CD14-positive monocyte (primary cell): ENCODE measurements at regions not wholly inside any gene's neighbourhood (a gene's known extent, or its start where the extent isn't known, plus 50 kb on each side); places are given as distances from the start of the nearest gene placed in this dataset.

Experiments used
- DNase-seq, 3 donors: peaks; one replicate each; pipeline ENCODE4 v3.0.0-alpha.2; 2011 to 2022
- H2AFZ ChIP-seq: 2 replicates; pipeline ENCODE4 v1.6.0; 2012; ENCODE audit warnings: mild to moderate bottlenecking, low read depth, low read length, inconsistent platforms; ENCODE audit not compliant: insufficient read depth, poor library complexity, severe bottlenecking
- H3K27ac ChIP-seq, 2 donors: 1 replicate in 1 of 2; 2 replicates in 1 of 2; pipeline ENCODE4 v1.5.1; 2012 to 2013; ENCODE audit warnings: low read length in 2 of 2, control low read depth in 1 of 2, inconsistent platforms in 1 of 2, low read depth in 1 of 2, mild to moderate bottlenecking in 1 of 2
- H3K27me3 ChIP-seq, 2 donors: one replicate each; pipeline versions ENCODE4 v1.6.0 to v1.6.1; 2011 to 2013; ENCODE audit warnings: low read length in 2 of 2; ENCODE audit not compliant: control insufficient read depth in 2 of 2, insufficient read depth in 2 of 2
- H3K36me3 ChIP-seq, 2 donors: replicated peaks in 1 of 2; 1 replicate in 1 of 2; 2 replicates in 1 of 2; pipeline versions ENCODE4 v1.5.1 to v1.6.1; 2012 to 2013; ENCODE audit warnings: low read length in 2 of 2, control low read depth in 1 of 2, inconsistent platforms in 1 of 2, mild to moderate bottlenecking in 1 of 2; ENCODE audit not compliant: insufficient read depth in 2 of 2, control insufficient read depth in 1 of 2
- H3K4me1 ChIP-seq, 2 donors: 1 replicate in 1 of 2; 2 replicates in 1 of 2; pipeline versions ENCODE4 v1.5.1 to v1.6.1; 2012 to 2013; ENCODE audit warnings: low read length in 2 of 2, control low read depth in 1 of 2, inconsistent platforms in 1 of 2, mild to moderate bottlenecking in 1 of 2, moderate library complexity in 1 of 2; ENCODE audit not compliant: insufficient read depth in 2 of 2, control insufficient read depth in 1 of 2
- H3K4me2 ChIP-seq: replicated peaks from 2 replicates; pipeline ENCODE3; 2012; ENCODE audit warnings: low read length, moderate library complexity, mild to moderate bottlenecking; ENCODE audit not compliant: poor library complexity, severe bottlenecking; ENCODE audit errors: extremely low read depth
- H3K4me3 ChIP-seq, 3 experiments: fragments of 200-600 bp in 1 of 3; sonication (generic) in 1 of 3; replicated peaks in 1 of 3; 1 replicate in 2 of 3; 2 replicates in 1 of 3; pipeline ENCODE4 v1.5.1; 2011 to 2013; ENCODE audit warnings: low read length in 3 of 3, mild to moderate bottlenecking in 3 of 3, control low read depth in 2 of 3, low read depth in 2 of 3, inconsistent platforms in 1 of 3, moderate library complexity in 1 of 3
- H3K79me2 ChIP-seq: 2 replicates; pipeline ENCODE4 v1.6.0; 2012; ENCODE audit warnings: mild to moderate bottlenecking, control low read depth, inconsistent platforms, low read length, moderate library complexity; ENCODE audit not compliant: insufficient read depth
- H3K9ac ChIP-seq: 2 replicates; pipeline ENCODE4 v1.6.0; 2017; ENCODE audit warnings: low read length, mild to moderate bottlenecking; ENCODE audit not compliant: insufficient read depth, poor library complexity, severe bottlenecking
- H3K9me3 ChIP-seq, 2 donors: replicated peaks in 1 of 2; 1 replicate in 1 of 2; 2 replicates in 1 of 2; pipeline versions ENCODE4 v1.5.1 to v1.6.1; 2012 to 2013; ENCODE audit warnings: low read length in 2 of 2, control low read depth in 1 of 2; ENCODE audit not compliant: control insufficient read depth in 1 of 2, insufficient read depth in 1 of 2
- H4K20me1 ChIP-seq: 2 replicates; pipeline ENCODE4 v1.6.0; 2012; ENCODE audit warnings: mild to moderate bottlenecking, low read length, control low read depth, moderate library complexity; ENCODE audit not compliant: insufficient read depth
- H3K27ac Mint-ChIP-seq, 7 donors: one replicate each; pipeline ENCODE4 v1.8.0; 2020; ENCODE audit warnings: mild to moderate bottlenecking in 7 of 7, mixed read lengths in 7 of 7, moderate library complexity in 6 of 7, inconsistent platforms in 2 of 7
- H3K27me3 Mint-ChIP-seq, 3 donors: one replicate each; pipeline ENCODE4 v1.8.0; 2021 to 2022; ENCODE audit warnings: low read depth in 3 of 3, mild to moderate bottlenecking in 3 of 3, mixed read lengths in 3 of 3, moderate library complexity in 3 of 3, inconsistent platforms in 1 of 3
- H3K36me3 Mint-ChIP-seq, 2 donors: one replicate each; pipeline ENCODE4 v1.8.0; 2020; ENCODE audit warnings: mixed read lengths in 2 of 2, inconsistent platforms in 1 of 2, mild to moderate bottlenecking in 1 of 2
- H3K4me1 Mint-ChIP-seq: one replicate; pipeline ENCODE4 v1.8.0; 2020; ENCODE audit warnings: mild to moderate bottlenecking, mixed read lengths
- H3K4me3 Mint-ChIP-seq, 2 donors: one replicate each; pipeline ENCODE4 v1.8.0; 2020; ENCODE audit warnings: mild to moderate bottlenecking in 2 of 2, mixed read lengths in 2 of 2, moderate library complexity in 1 of 2
- H3K9me3 Mint-ChIP-seq, 7 donors: one replicate each; pipeline ENCODE4 v1.8.0; 2020 to 2022; ENCODE audit warnings: mixed read lengths in 7 of 7, mild to moderate bottlenecking in 6 of 7, moderate library complexity in 6 of 7, inconsistent platforms in 2 of 7
- CTCF ChIP-seq: fragments of 200-600 bp; IDR thresholded peaks from one replicate; pipeline ENCODE4 v1.8.0; 2022; ENCODE audit warnings: antibody characterized with exemption, mild to moderate bottlenecking
- WGBS: methylation state at CpG from one replicate; pipeline ENCODE4 v1.1.5; 2013; ENCODE audit warnings: missing lambda C conversion rate; ENCODE audit not compliant: insufficient coverage; 5-methylcytosine and 5-hydroxymethylcytosine counted together
- intact Hi-C, 2 donors: fragments of 100-400 bp; cut with micrococcal nuclease; formaldehyde crosslinking; loops; one replicate each; pipeline versions ENCODE4 v1.15.0 to v1.15.1; 2023

DNA sequence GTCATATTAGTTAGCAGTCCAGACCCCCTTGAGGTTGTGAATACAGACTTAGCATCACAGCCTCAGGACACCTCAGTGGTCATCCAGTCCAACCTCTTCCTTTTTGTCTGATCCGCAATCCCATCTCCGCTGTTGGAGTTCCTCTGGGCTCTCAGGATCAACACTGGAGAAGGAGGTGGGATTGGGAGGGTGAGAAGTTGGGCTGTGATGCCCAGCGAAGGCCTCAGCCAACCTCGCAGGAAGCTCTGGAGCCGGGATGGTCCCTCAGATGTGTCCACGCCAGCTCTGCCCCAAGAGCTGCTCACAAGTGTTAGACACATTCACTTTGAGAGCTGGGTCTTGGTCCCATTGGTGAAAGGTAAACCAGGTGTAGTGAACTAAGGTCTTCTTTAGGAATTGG is 74.9 kb upstream of the AFF3 start:
- Mint-ChIP-seq H3K4me3 (no peak overlapping the region), H3K36me3 (no peaks in the 10 kb centered on the region), H3K4me1 (peaks cover 32% of the 10 kb centered on the region), H3K27me3 (peaks cover 0 to 2% (median 0%) of the 10 kb centered on the region in 3 donors), H3K9me3 (peaks cover 0 to 5% (median 3%) of the 10 kb centered on the region in 7 donors), H3K27ac (no peak overlapping the region)
- Histone ChIP-seq H4K20me1 (no peaks in the 10 kb centered on the region), H3K9ac (no peak overlapping the region), H3K9me3 (no peaks in the 10 kb centered on the region), H3K4me1 (peaks cover 28 to 30% of the 10 kb centered on the region in 2 donors), H2AFZ (no peak overlapping the region), H3K27ac (no peak overlapping the region), H3K27me3 (no peaks in the 10 kb centered on the region), H3K4me2 (no peak overlapping the region), H3K36me3 (no peaks in the 10 kb centered on the region), H3K4me3 (no peak overlapping the region), H3K79me2 (no peaks in the 10 kb centered on the region)
- intact Hi-C loops: no loop called here
- TF ChIP-seq CTCF: no peak
- DNase-seq: no peak
- WGBS: 100% methylated on average over 4 of the region's 6 CpGs

- no peak overlapping the region for H3K4me2 ChIP-seq
- H3K4me3 ChIP-seq: no peak overlapping the region
- WGBS: 97% methylated on average over 5 of the region's 5 CpGs
- H3K79me2 ChIP-seq: no peaks in the 10 kb centered on the region
- peaks cover 45% of the 10 kb centered on the region for H3K4me1 Mint-ChIP-seq
- no peaks in the 10 kb centered on the region for H3K27me3 ChIP-seq
- no peak overlapping the region for H3K9ac ChIP-seq
- DNase-seq: no peak
- intact Hi-C loops: no loop called here
- TF ChIP-seq CTCF: no peak
- no peaks in the 10 kb centered on the region for H3K36me3 ChIP-seq
- peaks cover 41 to 43% of the 10 kb centered on the region in 2 donors for H3K4me1 ChIP-seq
- no peak overlapping the region for H3K4me3 Mint-ChIP-seq
- no peaks in the 10 kb centered on the region for H4K20me1 ChIP-seq
- H3K27me3 Mint-ChIP-seq: peaks cover 0 to 2% (median 0%) of the 10 kb centered on the region in 3 donors
- H2AFZ ChIP-seq: no peak overlapping the region
- no peaks in the 10 kb centered on the region for H3K9me3 ChIP-seq
- no peaks in the 10 kb centered on the region for H3K36me3 Mint-ChIP-seq
- peaks cover 0 to 2% (median 0%) of the 10 kb centered on the region in 7 donors for H3K9me3 Mint-ChIP-seq
- H3K27ac ChIP-seq: no peak overlapping the region
- no peak overlapping the region for H3K27ac Mint-ChIP-seq
These were observed 73.6 kb upstream of the AFF3 start for GRCh38 chr2:100216015-100216414.
